Activated CD4-positive, CD25-positive, alpha-beta regulatory T cell (primary cell): ENCODE measurements at regions not wholly inside any gene's neighbourhood (a gene's known extent, or its start where the extent isn't known, plus 50 kb on each side); places are given as distances from the start of the nearest gene placed in this dataset.

Source experiments
- DNase-seq, 4 experiments: peaks; one replicate each; lab custom pipeline; 2025; lab: John Stamatoyannopoulos, UW

DNA sequence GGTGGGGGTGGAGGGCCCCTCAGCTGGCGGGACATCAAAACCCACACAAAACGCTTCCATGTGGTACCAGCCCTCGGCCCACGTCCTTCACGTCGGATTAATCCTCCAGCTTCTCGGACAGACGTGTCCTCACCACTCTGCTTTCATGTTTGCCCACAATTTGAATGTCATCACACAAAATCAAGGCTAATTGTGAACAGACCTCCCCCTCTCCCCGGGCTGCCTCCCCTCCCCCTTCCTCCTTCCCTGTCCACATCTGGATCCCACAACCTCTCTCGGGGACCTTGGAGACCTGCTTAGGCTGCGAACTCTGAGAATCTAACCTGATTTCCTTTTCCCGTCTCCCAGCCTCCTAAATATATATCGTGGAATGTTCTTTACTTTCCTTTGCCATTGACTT lies 262.9 kb downstream of the MN1 start:
- no peak for DNase-seq

DNA sequence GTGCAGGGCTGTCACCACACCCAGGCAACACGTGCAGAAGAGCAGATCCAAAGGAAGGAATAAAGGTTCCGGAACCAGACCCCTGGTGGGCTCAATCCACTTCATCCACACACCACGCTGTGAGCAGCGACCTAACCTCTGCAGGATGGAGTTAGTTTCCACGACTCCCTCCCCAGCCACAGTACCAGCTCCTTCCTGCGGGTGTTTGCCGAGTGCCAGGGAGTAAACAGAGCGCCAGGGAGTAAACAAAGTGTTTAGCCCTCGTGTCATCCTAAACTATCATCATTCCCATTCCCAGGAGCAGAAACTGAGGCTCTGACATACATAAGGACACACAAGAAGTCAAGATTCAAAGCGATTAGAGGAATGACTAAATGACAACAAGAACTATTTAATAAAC lies 261.3 kb downstream of the MN1 start:
- DNase-seq = no peak

DNA sequence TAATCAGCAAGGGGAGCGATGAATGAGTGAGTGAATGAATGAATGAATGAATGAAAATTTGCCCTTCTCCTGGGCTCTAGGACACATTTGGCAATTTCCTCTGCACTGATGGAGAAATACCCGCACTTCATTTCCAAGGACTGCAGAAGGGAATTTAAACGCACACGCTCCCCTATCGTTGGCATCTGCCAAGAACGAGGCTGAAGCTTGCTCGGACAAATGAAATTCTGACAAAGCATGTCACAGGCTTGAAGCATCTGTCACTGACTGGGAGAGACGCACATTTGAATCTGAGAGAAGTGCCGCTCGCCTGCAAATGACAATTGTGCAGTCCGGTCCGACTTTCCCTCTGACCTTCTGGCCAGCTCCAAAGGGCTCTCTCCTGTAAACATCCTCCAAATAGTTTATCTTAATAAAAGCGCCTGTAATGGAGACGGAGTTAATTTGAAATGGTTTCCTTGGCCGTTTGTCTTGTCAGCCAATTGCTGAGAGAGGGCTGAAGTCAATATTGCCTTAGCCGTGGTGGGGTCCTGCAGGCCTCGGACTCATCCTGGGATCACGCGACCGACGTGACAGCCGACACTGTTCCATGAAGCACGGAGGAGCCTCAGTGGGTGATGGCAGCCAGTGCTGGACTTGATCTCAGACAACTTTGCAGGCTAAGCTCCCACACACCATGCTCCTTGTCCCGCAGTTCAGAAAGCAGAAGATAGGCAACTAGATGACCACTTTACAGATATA lies 260.7 kb downstream of the MN1 start:
- DNase-seq = no peak

DNA sequence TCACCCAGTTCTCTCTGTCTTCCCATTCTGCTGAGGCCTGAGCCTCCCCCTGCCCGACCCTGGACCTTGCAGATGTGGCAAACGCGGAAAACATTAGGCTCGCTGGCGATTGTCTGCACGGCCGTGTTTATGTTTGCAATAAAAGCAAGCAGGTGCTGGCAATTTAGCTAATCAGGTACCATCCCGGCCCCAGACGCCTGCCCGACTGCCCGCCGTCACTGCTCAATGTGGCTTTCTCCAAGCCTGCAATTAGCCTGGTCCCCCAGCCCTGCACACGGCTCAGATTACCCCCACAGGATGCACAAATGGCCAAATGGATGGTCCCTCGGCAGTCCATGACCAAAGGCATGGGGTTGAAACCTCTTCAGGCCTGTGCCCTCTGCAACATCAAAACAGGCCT lies 259.7 kb downstream of the MN1 start:
- DNase-seq = no peak

DNA sequence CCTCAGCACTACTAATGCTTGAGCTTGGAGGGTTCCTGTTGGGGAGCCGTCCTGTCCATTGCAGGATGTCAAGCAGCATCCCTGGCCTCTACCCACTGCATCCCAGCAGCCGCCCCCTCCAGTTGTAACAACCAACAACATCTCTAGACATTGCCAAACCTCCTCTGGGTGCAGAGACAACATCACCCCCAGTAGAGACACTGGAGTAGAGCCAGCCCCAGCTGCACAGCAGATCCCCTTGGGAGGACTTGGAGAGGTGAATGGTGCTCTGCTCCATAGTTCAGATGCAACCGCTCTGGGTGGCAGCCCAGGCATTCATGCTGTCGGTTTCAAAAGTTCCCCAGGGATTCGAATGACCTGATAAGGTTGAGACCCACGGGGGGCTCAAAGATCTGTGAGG lies 259.0 kb downstream of the MN1 start:
- DNase-seq = no peak

DNA sequence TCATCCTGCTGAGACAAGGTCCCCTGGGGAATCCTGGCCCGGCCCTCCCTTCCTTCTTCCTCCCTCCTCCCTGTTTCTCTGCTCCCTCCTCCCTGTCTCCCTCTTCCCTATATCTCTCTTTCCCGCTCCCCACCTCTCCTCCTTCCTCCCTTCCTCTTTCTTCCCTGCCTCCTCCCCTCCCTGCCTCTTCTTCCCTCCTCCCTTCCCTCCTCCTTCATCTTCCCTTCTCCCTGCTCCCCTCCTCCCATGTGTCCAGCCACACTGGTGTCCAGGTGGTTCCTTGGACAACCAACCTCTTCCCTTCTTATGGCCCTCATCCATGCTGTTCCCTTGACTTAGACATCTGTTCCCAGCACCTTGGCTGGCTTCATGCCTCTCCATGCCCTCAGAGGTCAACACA lies 258.1 kb downstream of the MN1 start:
- no peak for DNase-seq

DNA sequence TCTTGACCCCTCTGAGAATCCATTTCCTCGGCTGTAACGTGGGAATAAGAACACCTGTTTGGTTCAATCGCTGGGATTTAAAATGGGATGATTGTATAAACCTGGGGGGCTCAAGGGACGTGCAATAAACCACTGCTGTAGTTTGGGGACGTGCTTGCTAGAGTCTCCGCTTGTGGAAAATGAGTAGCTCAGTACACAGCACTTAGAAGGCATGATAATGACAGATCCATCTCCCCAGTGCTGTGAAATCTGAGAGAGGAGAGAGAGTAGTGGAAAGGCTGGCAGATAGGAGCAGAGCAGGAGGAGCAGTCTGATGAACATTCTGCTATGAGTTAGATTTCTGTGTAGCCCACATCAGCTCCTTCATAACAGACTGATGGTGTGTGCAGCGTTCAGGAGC lies 256.5 kb downstream of the MN1 start:
- no peak for DNase-seq

DNA sequence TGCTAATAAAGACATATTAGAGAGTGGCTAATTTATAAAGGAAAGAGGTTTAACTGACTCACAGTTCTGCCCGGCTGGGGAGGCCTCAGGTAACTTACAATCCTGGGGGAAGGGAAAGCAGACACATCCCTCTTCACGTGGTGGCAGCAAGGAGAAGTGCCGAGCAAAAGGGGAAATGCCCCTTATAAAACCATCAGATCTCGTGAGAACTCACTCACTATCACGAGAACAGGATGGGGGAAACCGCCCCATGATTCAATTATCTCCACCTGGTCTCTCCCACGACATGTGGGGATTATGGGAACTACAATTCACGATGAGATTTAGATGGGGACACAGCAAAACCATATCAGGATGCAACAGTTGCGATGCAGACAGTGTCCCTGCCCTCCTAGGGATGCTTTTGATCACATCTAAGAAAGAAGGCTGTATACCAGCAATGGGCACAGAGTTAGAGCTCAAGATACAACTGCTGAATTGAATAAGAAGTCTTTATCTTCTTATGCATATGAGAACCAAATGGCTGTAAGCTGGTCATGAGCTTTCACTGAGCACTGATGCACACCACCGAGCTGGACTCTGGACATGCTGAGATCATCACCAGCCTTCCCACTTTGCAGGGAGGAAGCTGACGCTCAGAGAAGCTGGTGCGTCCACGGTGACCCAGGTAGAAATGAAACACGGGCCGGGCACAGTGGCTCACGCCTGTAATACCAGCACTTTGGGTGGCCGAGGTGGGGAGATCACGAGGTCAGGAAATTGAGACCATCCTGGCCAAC lies 255.2 kb downstream of the MN1 start:
- DNase-seq = no peak

DNA sequence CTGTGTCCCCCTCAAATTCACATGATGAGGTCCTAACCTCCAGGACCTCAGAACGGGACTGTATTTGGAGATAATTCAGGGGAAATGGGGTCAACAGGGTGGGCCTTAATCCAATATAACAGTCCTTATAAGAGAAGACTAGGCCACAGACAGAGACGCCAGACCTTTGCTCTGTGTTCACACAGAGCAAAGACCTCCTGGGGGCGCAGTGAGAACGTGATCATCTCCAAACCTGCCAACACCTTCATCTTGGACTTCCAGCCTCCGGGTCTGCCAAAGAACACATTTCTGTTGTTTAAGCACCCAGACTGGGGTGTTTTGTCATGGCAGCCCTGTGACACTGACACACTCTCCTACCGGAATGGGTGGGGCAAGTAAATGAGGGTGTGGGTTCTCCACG lies 250.2 kb downstream of the MN1 start:
- DNase-seq = no peak

DNA sequence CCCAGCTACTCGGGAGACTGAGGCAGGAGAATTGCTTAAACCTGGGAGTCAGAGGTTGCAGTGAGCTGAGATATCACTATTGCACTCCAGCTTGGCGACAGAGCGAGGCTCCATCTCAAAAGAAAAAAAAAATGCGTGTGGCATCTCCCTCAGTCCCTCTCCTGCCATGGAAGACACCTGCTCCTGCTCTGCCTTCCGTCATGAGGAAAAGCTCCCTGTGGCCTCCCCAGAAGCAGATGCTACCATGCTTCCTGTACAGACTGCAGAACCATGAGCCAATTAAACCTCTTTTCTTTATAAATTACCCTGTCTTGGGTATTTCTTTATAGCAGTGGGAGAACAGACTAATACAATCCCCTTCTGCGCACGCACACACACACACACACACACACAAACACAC lies 249.4 kb downstream of the MN1 start:
- no peak for DNase-seq

DNA sequence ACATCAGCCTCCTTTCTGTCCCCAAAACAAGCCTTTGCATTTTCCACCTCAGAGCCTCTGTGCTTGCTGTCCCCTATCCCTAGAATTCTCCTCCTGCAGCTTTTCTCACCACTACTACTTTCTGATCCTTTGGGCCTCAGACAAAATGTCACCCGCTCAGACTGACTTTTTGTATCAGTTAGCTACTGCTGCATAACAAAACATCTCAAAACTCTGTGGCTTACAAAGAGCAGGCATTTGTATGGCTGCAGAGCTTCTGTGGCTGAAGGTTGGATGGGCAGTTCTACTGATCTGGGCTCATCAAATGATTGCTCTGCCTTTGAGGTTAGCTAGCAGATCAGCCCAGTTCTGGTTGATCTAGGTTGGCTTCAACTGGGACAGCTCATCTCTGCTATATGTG lies 248.7 kb downstream of the MN1 start:
- DNase-seq = no peak

DNA sequence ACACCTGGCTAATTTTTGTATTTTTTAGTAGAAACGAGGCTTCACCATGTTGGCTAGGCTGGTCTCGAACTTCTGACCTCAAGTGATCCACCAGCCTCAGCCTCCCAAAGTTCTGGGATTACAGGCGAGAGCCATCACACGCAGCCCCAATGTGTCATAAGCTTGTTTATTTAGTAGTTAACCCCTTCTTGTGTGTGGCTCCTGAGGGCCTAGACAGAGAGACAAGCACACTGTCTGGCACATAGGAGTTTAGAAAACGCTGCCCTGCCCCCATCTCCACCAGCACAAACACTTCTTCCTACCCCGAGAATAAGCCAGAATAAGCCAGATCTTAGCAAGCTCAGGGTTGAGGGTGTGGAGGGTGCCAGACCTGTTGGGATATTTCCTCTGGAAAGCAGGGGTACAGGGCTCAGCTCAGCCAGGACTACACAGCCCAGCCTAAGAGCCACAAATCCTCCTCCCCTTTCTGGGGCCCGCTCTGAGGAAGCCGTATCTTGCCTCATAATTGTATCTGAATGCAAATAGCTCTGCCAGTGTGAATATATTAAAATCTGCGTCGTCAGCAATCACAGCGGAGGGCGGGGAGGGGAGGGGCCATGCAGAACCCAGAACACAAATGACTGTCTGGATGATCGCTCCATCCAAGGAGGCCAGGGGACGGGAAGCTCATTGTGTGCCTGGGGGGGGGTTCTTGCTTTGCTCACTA lies 247.3 kb downstream of the MN1 start:
- DNase-seq = no peak

DNA sequence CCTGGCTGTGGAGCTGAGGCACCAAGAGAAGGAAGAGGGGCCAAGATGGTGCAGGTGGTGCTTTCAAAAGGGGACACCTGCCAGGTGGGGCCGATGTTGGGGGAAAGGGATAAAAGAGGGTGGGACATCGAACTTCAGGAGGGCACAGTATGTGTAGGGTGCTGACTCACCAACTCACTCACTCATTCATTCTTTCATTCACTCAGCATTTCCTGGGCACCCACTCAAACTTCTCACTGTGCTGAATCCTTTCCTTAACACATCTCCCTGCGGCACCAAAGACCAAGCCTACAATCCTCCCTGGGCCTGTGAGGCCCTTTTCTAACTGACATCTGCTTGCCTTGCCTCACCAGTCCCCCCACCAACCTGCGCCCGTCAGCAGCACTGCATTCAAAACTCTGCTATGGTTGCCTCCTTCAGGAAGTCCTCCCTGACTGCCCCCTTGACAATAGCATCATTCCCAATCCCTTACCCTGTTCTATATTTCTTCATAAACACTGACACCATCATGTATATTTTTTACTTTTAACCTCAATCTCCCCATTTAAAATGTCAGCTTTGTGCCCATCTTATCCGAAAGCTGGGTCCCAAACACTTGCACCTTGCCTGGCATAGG lies 246.6 kb downstream of the MN1 start:
- no peak for DNase-seq

DNA sequence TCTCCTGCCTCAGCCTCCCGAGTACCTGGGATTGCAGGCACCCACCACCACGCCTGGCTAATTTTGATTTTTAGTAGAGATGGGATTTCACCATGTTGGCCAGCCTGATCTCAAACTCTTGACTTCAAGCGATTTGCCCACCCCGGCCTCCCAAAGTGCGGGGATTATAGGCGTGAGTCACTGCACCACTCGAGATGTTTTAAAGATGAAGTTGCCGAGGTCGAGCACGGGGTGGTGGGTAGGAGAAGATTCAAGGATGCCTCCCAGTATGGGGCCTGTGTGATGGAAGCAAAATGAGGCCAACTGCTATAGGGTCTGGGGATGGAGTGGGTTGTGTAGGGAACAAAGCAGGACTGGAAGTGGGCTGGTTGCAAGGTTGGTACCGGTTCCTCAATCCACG lies 245.2 kb downstream of the MN1 start:
- no peak for DNase-seq

DNA sequence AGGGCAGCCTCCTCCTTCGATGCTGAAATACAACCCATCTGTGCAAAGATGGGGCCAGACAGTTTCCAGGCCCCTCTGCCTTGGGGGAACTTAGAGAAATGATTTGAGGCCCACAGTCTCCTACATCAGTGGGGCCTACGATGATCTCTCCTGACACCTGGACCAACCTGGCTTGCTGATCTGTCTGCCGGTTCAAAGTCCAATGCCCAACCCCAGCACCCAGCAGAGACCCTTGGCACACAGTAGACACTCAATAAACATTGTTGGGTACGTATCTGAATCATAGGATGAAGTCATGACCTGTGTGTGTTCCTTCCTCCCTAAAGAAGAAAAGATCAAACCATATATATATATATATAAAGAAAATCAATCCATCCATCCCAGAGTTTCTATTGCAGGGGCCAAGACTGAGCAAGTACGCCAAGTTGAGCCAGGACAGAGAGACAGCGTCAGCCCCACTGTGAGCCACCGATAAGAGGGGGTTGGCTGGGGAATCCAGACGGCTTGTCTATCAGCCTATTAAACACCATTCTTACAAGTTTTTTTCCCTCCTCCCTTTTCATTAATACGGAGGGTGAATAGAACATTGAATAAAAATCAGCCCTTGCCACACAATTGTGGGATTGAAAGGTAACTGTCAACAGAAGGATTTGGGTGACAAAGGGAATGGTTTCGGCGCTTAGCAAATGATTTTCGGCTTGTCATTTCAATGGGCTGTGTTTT lies 244.1 kb downstream of the MN1 start:
- DNase-seq = no peak

DNA sequence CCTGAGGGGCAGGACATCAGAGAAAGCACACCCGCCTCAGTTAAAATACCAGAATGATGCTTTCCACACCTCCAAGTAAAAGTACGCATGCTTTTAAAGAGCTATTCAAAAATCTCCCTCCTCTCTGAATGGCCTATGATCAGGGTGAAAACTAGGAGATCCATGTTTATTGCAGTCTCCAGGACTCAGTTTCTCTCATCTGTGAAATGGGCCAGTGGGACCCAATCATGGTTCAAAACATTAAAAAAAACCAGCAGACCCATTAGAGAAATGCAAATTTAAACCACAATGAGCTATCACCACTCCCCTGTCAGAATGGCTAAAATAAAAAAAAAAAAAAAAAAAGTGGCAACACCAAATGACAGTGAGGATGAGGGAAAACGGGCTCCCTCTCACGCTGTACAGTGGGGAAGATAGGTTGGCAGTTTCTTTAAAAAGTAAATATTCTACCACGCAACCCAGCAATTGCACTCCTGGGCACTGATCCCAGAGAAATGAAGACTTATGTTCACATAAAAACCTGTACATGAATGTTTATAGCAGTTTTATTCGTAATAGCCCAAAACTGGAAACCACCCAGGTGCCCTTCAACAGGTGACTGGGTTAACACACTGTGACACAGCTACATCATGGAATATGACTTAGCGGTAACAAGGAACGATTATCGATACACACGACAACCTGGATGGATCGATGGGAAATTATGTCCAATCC lies 242.7 kb downstream of the MN1 start:
- no peak for DNase-seq

DNA sequence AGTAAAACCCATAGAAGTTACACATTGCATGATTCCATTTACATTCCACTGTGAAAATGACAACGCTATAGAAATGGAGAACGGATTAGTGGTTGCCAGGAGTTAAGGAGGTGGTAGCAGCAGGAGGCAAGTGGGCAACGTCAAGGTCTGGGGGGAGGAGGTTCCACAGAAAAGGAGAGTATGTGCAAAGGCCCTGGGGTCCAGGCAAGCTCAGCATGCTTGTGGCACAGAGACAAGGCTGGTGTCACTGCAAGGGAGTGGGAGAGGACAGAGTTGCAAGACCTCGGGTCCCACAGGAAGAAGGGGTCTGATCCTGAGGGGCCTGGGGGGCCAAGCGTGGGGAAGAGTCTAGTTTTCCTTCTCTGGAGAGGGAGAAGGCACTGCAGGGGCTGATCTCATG lies 240.8 kb downstream of the MN1 start:
- DNase-seq = no peak

DNA sequence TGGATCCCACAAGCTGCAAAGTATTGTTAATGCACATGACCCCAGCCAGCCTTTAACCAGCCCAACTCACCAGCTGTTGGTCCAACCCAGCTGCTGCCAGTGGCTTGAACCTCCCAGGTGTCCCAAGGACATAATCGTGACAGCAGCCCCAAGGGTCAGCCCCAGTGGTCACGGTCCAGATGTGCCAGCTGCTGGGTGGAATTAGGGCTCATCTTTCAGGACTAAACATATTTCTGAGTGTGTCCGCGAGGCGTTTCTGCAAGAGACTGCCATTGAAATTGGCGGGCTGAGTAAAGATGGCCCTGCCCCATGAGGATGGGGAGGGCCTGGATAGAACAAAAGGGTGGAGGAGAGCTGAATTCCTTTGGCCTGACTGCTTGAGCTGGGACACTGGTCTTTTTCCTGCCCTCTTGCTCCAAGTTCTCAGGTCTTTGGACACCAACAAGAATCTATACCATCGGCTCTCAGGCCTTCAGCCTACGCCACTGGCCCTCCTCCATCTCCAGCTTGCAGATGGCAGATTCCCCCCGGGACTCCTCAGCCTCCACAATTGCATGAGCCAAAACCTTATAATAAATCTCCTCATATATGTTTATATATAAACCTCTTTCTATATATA lies 240.2 kb downstream of the MN1 start:
- no peak for DNase-seq

DNA sequence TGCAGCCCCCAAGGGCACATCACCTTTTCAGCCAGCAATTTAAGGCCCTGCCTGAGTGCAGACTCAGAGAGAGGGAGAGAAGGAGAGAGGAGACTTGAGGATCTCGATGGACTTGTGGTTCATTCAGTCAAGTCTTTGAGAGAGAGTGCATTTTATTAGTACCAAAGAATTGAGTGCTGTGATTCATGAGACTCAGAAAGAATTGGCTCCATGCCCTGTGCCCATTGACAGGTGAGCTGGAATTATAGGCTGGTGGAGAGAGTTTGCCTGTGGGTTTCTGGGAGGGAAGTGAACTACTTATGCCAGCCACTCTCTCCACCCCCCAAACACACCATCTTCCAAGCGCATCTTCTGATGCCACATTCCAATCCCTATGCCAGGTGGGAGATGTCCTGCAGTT lies 236.8 kb downstream of the MN1 start:
- DNase-seq = no peak

DNA sequence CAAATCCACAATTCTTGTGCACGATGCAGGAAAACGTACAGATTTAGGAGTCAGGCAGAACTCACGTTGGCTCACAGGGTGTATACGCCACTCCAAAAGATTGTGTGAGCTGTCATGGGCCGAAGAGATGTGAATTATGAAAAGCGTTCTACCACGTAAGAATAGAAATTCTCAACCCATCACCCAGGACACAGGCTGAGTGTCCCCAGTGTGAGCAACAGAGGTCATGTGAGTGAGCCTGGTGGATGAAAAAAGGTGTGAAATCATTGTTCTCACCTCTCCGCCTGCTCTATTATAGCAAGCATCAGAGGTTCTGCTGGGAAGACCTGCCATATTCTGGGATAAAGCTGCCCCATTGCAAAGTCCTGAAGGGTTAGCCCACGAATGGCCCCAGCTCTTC lies 235.0 kb downstream of the MN1 start:
- no peak for DNase-seq

DNA sequence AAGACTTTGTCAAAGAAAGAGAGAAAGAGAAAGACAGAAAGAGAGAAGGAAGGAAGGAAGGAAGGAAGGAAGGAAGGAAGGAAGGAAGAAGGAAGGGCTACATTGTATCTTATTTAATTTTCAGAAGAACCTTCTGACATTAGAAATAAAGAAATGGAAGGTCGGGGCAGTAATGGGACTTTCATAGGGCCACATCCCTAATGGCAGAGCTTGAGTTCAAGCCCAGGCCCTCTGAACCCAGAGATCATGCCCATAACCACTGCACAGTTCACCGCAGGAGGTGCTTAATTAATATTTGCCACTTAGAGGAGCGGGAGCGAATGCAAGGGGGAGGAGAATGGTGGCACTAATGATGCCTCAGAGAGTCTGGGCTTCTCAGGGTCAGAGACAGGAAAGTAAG lies 233.3 kb downstream of the MN1 start:
- no peak for DNase-seq
